Tibial nerve (tissue), 4 donors: ENCODE measurements at regions not wholly inside any gene's neighbourhood (a gene's known extent, or its start where the extent isn't known, plus 50 kb on each side); places are given as distances from the start of the nearest gene placed in this dataset.

ENCODE experiments used
- DNase-seq, 2 donors: peaks; one replicate each; pipeline ENCODE4 v3.0.0-alpha.2; 2019; ENCODE audit warnings: low spot score in 2 of 2
- H3K27ac ChIP-seq, 4 donors: fragments of 200-600 bp; sonication (generic) in 3 of 4; one replicate each; pipeline ENCODE4 v1.5.1; 2017 to 2019; ENCODE audit warnings: mild to moderate bottlenecking in 1 of 4
- H3K27me3 ChIP-seq, 2 donors: fragments of 200-600 bp; sonication (generic) in 1 of 2; one replicate each; pipeline versions ENCODE4 v1.5.1 to v1.6.0; 2017 to 2019
- H3K36me3 ChIP-seq, 3 donors: fragments of 200-600 bp; sonication (generic); one replicate each; pipeline ENCODE4 v1.5.1; 2018 to 2019
- H3K4me1 ChIP-seq, 4 donors: fragments of 200-600 bp; sonication (generic) in 3 of 4; one replicate each; pipeline ENCODE4 v1.5.1; 2017 to 2019
- H3K4me3 ChIP-seq, 4 donors: fragments of 200-600 bp; sonication (generic) in 3 of 4; one replicate each; pipeline ENCODE4 v1.5.1; 2017 to 2019; ENCODE audit warnings: mild to moderate bottlenecking in 1 of 4, moderate library complexity in 1 of 4
- H3K9me3 ChIP-seq, 4 donors: fragments of 200-600 bp; sonication (generic) in 3 of 4; one replicate each; pipeline ENCODE4 v1.5.1; 2017 to 2019
- CTCF ChIP-seq, 5 experiments: fragments of 200-600 bp in 3 of 5; fragments of 450-650 bp in 2 of 5; sonication (generic) in 3 of 5; IDR thresholded peaks; one replicate each; pipeline ENCODE4 v1.5.1; 2016 to 2019; ENCODE audit warnings: antibody characterized with exemption in 5 of 5, mild to moderate bottlenecking in 3 of 5, moderate library complexity in 2 of 5
- EP300 ChIP-seq, 2 donors: sonication (generic); formaldehyde crosslinking; IDR thresholded peaks; one replicate each; pipeline ENCODE4 v1.6.1; 2017; ENCODE audit warnings: antibody characterized with exemption in 2 of 2, mild to moderate bottlenecking in 1 of 2
- POLR2A ChIP-seq, 2 donors: fragments of 450-650 bp; IDR thresholded peaks; one replicate each; pipeline ENCODE4 v1.6.1; 2017; ENCODE audit warnings: antibody characterized with exemption in 2 of 2, mild to moderate bottlenecking in 2 of 2, moderate library complexity in 2 of 2
- WGBS, 2 donors: methylation state at CpG; one replicate each; pipeline ENCODE4 v1.1.5; 2018; 5-methylcytosine and 5-hydroxymethylcytosine counted together

GRCh38 chr14:96150214-96150613, 54.4 kb upstream of the BDKRB2 start:
- TF ChIP-seq EP300 (IDR thresholded peaks at IDR 0.05) (no peak), CTCF (IDR thresholded peaks at IDR 0.05) (no peak), POLR2A (IDR thresholded peaks at IDR 0.05) (no peak)
- Histone ChIP-seq H3K4me3 (no peak overlapping the region), H3K36me3 (no peaks in the 10 kb centered on the region), H3K9me3 (peaks cover 0 to 11% (median 0%) of the 10 kb centered on the region in 4 donors), H3K27ac (no peak overlapping the region), H3K27me3 (no peaks in the 10 kb centered on the region), H3K4me1 (peaks cover 0 to 14% (median 0%) of the 10 kb centered on the region in 4 donors)
- 62 to 96% methylated on average over 3 of the region's 3 CpGs for WGBS, 2 donors
- DNase-seq = no peak

- Histone ChIP-seq H3K9me3 (peaks cover 0 to 11% (median 0%) of the 10 kb centered on the region in 4 donors), H3K36me3 (no peaks in the 10 kb centered on the region), H3K27me3 (no peaks in the 10 kb centered on the region), H3K4me3 (no peak overlapping the region), H3K4me1 (peaks cover 0 to 4% (median 0%) of the 10 kb centered on the region in 4 donors), H3K27ac (no peak overlapping the region)
- TF ChIP-seq POLR2A (IDR thresholded peaks at IDR 0.05) = no peak
- TF ChIP-seq EP300 (IDR thresholded peaks at IDR 0.05) = no peak
- no peak for TF ChIP-seq CTCF (IDR thresholded peaks at IDR 0.05)
- 72 to 77% methylated on average over 13 of the region's 13 CpGs for WGBS, 2 donors
- DNase-seq = no peak
Observed at GRCh38 chr14:96151242-96151641, 53.4 kb upstream of the BDKRB2 start.

GRCh38 chr14:96153003-96153402, 51.6 kb upstream of the BDKRB2 start:
- Histone ChIP-seq H3K9me3 (peaks cover 0 to 8% (median 0%) of the 10 kb centered on the region in 4 donors), H3K27me3 (no peaks in the 10 kb centered on the region), H3K36me3 (no peaks in the 10 kb centered on the region), H3K27ac (no peak overlapping the region), H3K4me3 (no peak overlapping the region), H3K4me1 (no peaks in the 10 kb centered on the region)
- 89 to 92% methylated on average over 3 of the region's 3 CpGs for WGBS, 2 donors
- TF ChIP-seq POLR2A (IDR thresholded peaks at IDR 0.05) (no peak), EP300 (IDR thresholded peaks at IDR 0.05) (no peak), CTCF (IDR thresholded peaks at IDR 0.05) (no peak)
- no peak for DNase-seq
